ENCODE measurements at regions not wholly inside any gene's neighbourhood (a gene's known extent, or its start where the extent isn't known, plus 50 kb on each side); places are given as distances from the start of the nearest gene placed in this dataset.
A peak's percentile ranks its signal among the peaks of the same experiment; 100 is the strongest.

GRCh38 chr16:86061721-86062120, 162.8 kb downstream of the IRF8 start:
- no peak for DNase-seq

GRCh38 chr16:86062271-86062965, 163.5 kb downstream of the IRF8 start:
- no peak for DNase-seq

- no peak for DNase-seq
These were observed 164.9 kb downstream of the IRF8 start for GRCh38 chr16:86063760-86064405.

- no peak for DNase-seq
These were observed 165.7 kb downstream of the IRF8 start for GRCh38 chr16:86064431-86065250.

GRCh38 chr16:86065711-86066110, 166.7 kb downstream of the IRF8 start:
- no peak for DNase-seq

GRCh38 chr16:86066811-86067210, 167.8 kb downstream of the IRF8 start:
- DNase-seq, result no peak

- DNase-seq, result no peak
These were observed 168.6 kb downstream of the IRF8 start for GRCh38 chr16:86067516-86067915.

GRCh38 chr16:86067936-86068335, 169.0 kb downstream of the IRF8 start:
- DNase-seq, result no peak

- DNase-seq, result no peak
These were observed 169.8 kb downstream of the IRF8 start for GRCh38 chr16:86068722-86069121.

- DNase-seq, result no peak
These were observed 170.9 kb downstream of the IRF8 start for GRCh38 chr16:86069736-86070298.

GRCh38 chr16:86070484-86070883, 171.5 kb downstream of the IRF8 start:
- no peak for DNase-seq

GRCh38 chr16:86070971-86071370, 172.0 kb downstream of the IRF8 start:
- DNase-seq, result no peak

GRCh38 chr16:86071611-86072240, 172.8 kb downstream of the IRF8 start:
- no peak for DNase-seq

GRCh38 chr16:86072328-86073102, 173.6 kb downstream of the IRF8 start:
- peak; percentile 12 to 48 for DNase-seq

GRCh38 chr16:86073103-86073625, 174.2 kb downstream of the IRF8 start:
- no peak for DNase-seq

GRCh38 chr16:86073763-86074493, 175.0 kb downstream of the IRF8 start:
- DNase-seq, result no peak

- no peak for DNase-seq
These were observed 175.9 kb downstream of the IRF8 start for GRCh38 chr16:86074651-86075487.

- no peak for DNase-seq
These were observed 176.5 kb downstream of the IRF8 start for GRCh38 chr16:86075488-86075785.

GRCh38 chr16:86075839-86076440, 177.0 kb downstream of the IRF8 start:
- DNase-seq, result no peak

- DNase-seq, result no peak
These were observed 177.6 kb downstream of the IRF8 start for GRCh38 chr16:86076606-86077005.
